Activated CD4-positive, CD25-positive, alpha-beta regulatory T cell (primary cell): ENCODE measurements at regions not wholly inside any gene's neighbourhood (a gene's known extent, or its start where the extent isn't known, plus 50 kb on each side); places are given as distances from the start of the nearest gene placed in this dataset.

Experiments used
- DNase-seq, 4 experiments: peaks; one replicate each; lab custom pipeline; 2025; lab: John Stamatoyannopoulos, UW

- DNase-seq = no peak
Measured at GRCh38 chr1:47703156-47703825, 265.4 kb downstream of the FOXD2 start.

GRCh38 chr1:47703981-47704596 is 266.2 kb downstream of the FOXD2 start:
- no peak for DNase-seq

- no peak for DNase-seq
Measured at GRCh38 chr1:47705517-47706130, 267.8 kb downstream of the FOXD2 start.

- DNase-seq = no peak
Measured at GRCh38 chr1:47707503-47707902, 269.7 kb downstream of the FOXD2 start.

GRCh38 chr1:47708019-47708535 is 270.2 kb downstream of the FOXD2 start:
- DNase-seq = no peak

- DNase-seq = no peak
Measured at GRCh38 chr1:47708658-47709018, 270.8 kb downstream of the FOXD2 start.

- DNase-seq = no peak
Measured at GRCh38 chr1:47709019-47709871, 271.4 kb downstream of the FOXD2 start.

- DNase-seq = no peak
Measured at GRCh38 chr1:47709872-47710231, 272.0 kb downstream of the FOXD2 start.

- peak; percentile 30 to 55 (median 32) for DNase-seq
Measured at GRCh38 chr1:47710329-47711071, 272.7 kb downstream of the FOXD2 start.
